ENCODE measurements at regions not wholly inside any gene's neighbourhood (a gene's known extent, or its start where the extent isn't known, plus 50 kb on each side); places are given as distances from the start of the nearest gene placed in this dataset.

DNA sequence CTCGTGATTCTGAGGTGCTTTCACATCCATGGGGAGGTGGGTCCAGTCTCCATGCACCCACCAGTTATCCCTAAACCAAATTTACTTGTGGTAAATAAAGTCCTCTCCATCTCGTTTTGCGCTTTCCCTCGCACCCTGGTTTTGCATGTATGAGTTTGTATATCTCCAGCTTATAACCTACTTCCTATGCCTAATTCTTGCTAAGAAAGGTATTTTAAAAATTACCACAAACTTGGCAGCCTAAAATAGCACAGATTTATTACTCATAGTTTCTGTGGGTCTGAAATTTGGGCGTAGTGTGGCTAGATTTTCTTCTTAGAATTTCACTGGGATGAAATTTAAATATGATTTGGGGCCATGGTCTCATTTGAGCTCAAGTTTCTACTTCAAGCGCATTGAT, 511.5 kb downstream of the NYAP2 start:
- no peak for TF ChIP-seq JUND (IDR thresholded peaks at IDR 0.05; ENCODE audit: low read depth)
- DNase-seq (ENCODE audit: low read depth in 1 of 2, low spot score in 1 of 2): no peak
- in situ Hi-C loops (cut with HindIII; ENCODE audit: low pct_unique_long_range_greater_than_20kb, low sequenced_read_pairs): no loop called here

DNA sequence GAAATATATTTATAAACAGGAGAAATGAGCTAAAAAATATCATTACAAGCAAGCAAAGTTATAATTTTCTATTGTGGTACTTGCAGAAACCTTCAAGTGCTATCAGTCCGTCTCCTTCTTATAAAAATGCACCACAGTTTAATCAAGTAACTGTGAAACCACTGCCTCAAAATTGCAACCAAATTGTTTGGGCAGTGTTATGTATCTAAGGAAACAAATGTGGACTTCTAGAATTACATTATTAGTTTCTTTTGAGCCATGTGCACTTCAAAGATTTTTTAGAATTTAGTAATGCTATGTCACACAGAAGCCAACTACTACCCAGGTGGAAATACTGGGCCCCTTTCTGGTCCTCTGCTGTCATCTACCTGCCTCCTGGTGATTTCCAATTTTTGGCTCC, 495.6 kb downstream of the NYAP2 start:
- no peak for DNase-seq (ENCODE audit: low read depth in 1 of 2, low spot score in 1 of 2)
- in situ Hi-C loops (cut with HindIII; ENCODE audit: low pct_unique_long_range_greater_than_20kb, low sequenced_read_pairs): no loop called here
- TF ChIP-seq JUND (IDR thresholded peaks at IDR 0.05; ENCODE audit: low read depth): no peak

GRCh38 chr2:225894236-225894980, 494.9 kb downstream of the NYAP2 start:
- no peak for DNase-seq (ENCODE audit: low read depth in 1 of 2, low spot score in 1 of 2)
- no peak for TF ChIP-seq JUND (IDR thresholded peaks at IDR 0.05; ENCODE audit: low read depth)
- in situ Hi-C loops (cut with HindIII; ENCODE audit: low pct_unique_long_range_greater_than_20kb, low sequenced_read_pairs): no loop called here

GRCh38 chr2:225893151-225893550, 493.6 kb downstream of the NYAP2 start:
- DNase-seq (ENCODE audit: low read depth in 1 of 2, low spot score in 1 of 2): no peak
- no peak for TF ChIP-seq JUND (IDR thresholded peaks at IDR 0.05; ENCODE audit: low read depth)
- in situ Hi-C loops (cut with HindIII; ENCODE audit: low pct_unique_long_range_greater_than_20kb, low sequenced_read_pairs): no loop called here

- in situ Hi-C loops (cut with HindIII; ENCODE audit: low pct_unique_long_range_greater_than_20kb, low sequenced_read_pairs): no loop called here
- TF ChIP-seq JUND (IDR thresholded peaks at IDR 0.05; ENCODE audit: low read depth): no peak
- no peak for DNase-seq (ENCODE audit: low read depth in 1 of 2, low spot score in 1 of 2)
Observed at GRCh38 chr2:225891771-225892170, 492.3 kb downstream of the NYAP2 start.

DNA sequence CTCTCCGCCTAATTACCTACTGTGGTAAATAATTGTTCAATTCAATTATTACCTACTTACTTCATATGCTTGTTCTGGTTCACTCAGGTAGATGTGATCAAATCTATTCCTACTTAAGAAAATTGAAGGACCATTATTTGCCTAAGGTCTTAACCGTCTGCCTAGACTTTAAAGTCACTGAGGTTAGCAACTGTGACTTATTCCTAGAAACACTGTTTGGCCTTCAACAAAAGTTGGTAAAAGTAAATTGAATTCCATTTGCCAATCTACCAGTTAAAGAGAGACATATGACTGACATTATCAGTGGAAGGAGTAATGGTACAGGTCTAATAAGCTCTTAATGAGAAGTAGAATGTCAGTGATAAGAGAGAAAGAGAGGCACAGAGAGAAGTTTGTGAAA, 491.5 kb downstream of the NYAP2 start:
- DNase-seq (ENCODE audit: low read depth in 1 of 2, low spot score in 1 of 2): no peak
- no peak for TF ChIP-seq JUND (IDR thresholded peaks at IDR 0.05; ENCODE audit: low read depth)
- in situ Hi-C loops (cut with HindIII; ENCODE audit: low pct_unique_long_range_greater_than_20kb, low sequenced_read_pairs): no loop called here

GRCh38 chr2:225889452-225889851, 489.9 kb downstream of the NYAP2 start:
- peak; percentile 6 to 53 for DNase-seq (ENCODE audit: low read depth in 1 of 2, low spot score in 1 of 2)
- no peak for TF ChIP-seq JUND (IDR thresholded peaks at IDR 0.05; ENCODE audit: low read depth)
- in situ Hi-C loops (cut with HindIII; ENCODE audit: low pct_unique_long_range_greater_than_20kb, low sequenced_read_pairs): no loop called here

GRCh38 chr2:225867071-225867470, 467.6 kb downstream of the NYAP2 start:
- in situ Hi-C loops (cut with HindIII; ENCODE audit: low pct_unique_long_range_greater_than_20kb, low sequenced_read_pairs): no loop called here
- no peak for DNase-seq (ENCODE audit: low read depth in 1 of 2, low spot score in 1 of 2)
- TF ChIP-seq JUND (IDR thresholded peaks at IDR 0.05; ENCODE audit: low read depth): no peak

DNA sequence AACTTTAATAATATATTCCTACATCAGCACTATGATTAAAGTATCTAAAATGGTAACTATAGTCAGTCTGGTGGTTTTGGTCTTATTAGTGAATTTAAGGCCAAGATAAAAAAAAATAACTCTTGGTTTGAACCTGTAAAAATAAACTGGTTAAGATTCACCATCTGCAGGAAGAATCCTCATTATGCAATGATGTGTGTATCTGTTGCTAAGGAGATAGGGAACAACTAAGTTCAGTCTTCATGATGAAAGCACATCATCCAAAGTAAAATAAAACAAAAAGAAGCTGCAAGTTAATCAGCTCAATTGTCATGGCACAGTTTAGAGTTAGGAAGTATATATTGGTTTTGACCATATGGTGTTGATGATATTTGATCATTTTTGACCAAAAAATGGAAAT, 466.0 kb downstream of the NYAP2 start:
- in situ Hi-C loops (cut with HindIII; ENCODE audit: low pct_unique_long_range_greater_than_20kb, low sequenced_read_pairs): no loop called here
- TF ChIP-seq JUND (IDR thresholded peaks at IDR 0.05; ENCODE audit: low read depth): no peak
- no peak for DNase-seq (ENCODE audit: low read depth in 1 of 2, low spot score in 1 of 2)

GRCh38 chr2:225864394-225864793, 464.9 kb downstream of the NYAP2 start:
- in situ Hi-C loops (cut with HindIII; ENCODE audit: low pct_unique_long_range_greater_than_20kb, low sequenced_read_pairs): no loop called here
- no peak for TF ChIP-seq JUND (IDR thresholded peaks at IDR 0.05; ENCODE audit: low read depth)
- DNase-seq (ENCODE audit: low read depth in 1 of 2, low spot score in 1 of 2): no peak

GRCh38 chr2:225842939-225843338, 443.4 kb downstream of the NYAP2 start:
- peak in 1 of 2 experiments; percentile 15 for DNase-seq (ENCODE audit: low read depth in 1 of 2, low spot score in 1 of 2)
- TF ChIP-seq JUND (IDR thresholded peaks at IDR 0.05; ENCODE audit: low read depth): no peak
- in situ Hi-C loops (cut with HindIII; ENCODE audit: low pct_unique_long_range_greater_than_20kb, low sequenced_read_pairs): no loop called here

GRCh38 chr2:225841314-225841713, 441.8 kb downstream of the NYAP2 start:
- DNase-seq (ENCODE audit: low read depth in 1 of 2, low spot score in 1 of 2): no peak
- in situ Hi-C loops (cut with HindIII; ENCODE audit: low pct_unique_long_range_greater_than_20kb, low sequenced_read_pairs): no loop called here

GRCh38 chr2:225837328-225837727, 437.8 kb downstream of the NYAP2 start:
- in situ Hi-C loops (cut with HindIII; ENCODE audit: low pct_unique_long_range_greater_than_20kb, low sequenced_read_pairs): no loop called here
- DNase-seq (ENCODE audit: low read depth in 1 of 2, low spot score in 1 of 2): no peak
- TF ChIP-seq JUND (IDR thresholded peaks at IDR 0.05; ENCODE audit: low read depth): no peak

More at GRCh38 chr2:225841314-225841713, 441.8 kb downstream of the NYAP2 start:
- TF ChIP-seq JUND (IDR thresholded peaks at IDR 0.05; ENCODE audit: low read depth): no peak

All from T47D (cell line).